Right lobe of liver (tissue), 4 donors: ENCODE measurements at regions not wholly inside any gene's neighbourhood (a gene's known extent, or its start where the extent isn't known, plus 50 kb on each side); places are given as distances from the start of the nearest gene placed in this dataset.
"Not testable (repeated sequence)": the region's sequence is repeated elsewhere in the genome, so short reads cannot be mapped to it uniquely, and the experiment has no call there.

ENCODE experiments used
- POLR2A ChIP-seq: fragments of 450-650 bp; IDR thresholded peaks from one replicate; pipeline ENCODE4 v1.6.1; 2017; ENCODE audit warnings: antibody characterized with exemption, mild to moderate bottlenecking
- TF ChIP-seq, protein P1 (sequence below), 4 donors: fragments of 200-600 bp in 3 of 4; fragments of 450-650 bp in 1 of 4; IDR thresholded peaks; one replicate each; pipeline versions ENCODE4 v1.5.1 to v1.8.0; 2016 to 2022; ENCODE audit warnings: antibody characterized with exemption in 4 of 4, mild to moderate bottlenecking in 2 of 4
- donor health status: DM: no; HTN: no; CAD: no.
- donor health status: DM: no; HTN: no; CAD: no.
- donor health status: DM: no; HTN: yes; CAD: no.

- TF ChIP-seq, protein P1, sequence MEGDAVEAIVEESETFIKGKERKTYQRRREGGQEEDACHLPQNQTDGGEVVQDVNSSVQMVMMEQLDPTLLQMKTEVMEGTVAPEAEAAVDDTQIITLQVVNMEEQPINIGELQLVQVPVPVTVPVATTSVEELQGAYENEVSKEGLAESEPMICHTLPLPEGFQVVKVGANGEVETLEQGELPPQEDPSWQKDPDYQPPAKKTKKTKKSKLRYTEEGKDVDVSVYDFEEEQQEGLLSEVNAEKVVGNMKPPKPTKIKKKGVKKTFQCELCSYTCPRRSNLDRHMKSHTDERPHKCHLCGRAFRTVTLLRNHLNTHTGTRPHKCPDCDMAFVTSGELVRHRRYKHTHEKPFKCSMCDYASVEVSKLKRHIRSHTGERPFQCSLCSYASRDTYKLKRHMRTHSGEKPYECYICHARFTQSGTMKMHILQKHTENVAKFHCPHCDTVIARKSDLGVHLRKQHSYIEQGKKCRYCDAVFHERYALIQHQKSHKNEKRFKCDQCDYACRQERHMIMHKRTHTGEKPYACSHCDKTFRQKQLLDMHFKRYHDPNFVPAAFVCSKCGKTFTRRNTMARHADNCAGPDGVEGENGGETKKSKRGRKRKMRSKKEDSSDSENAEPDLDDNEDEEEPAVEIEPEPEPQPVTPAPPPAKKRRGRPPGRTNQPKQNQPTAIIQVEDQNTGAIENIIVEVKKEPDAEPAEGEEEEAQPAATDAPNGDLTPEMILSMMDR (IDR thresholded peaks at IDR 0.05) = not testable (repeated sequence)
- TF ChIP-seq POLR2A = not testable (repeated sequence)
Measured at GRCh38 chr2:111406616-111407015, 285.9 kb downstream of the BCL2L11 start.
